DMS53 treated with DMSO at 0.1 percent for 48 hours (cell line): ENCODE measurements at regions not wholly inside any gene's neighbourhood (a gene's known extent, or its start where the extent isn't known, plus 50 kb on each side); places are given as distances from the start of the nearest gene placed in this dataset.
A peak's percentile ranks its signal among the peaks of the same experiment; 100 is the strongest.
"Not testable (repeated sequence)": the region's sequence is repeated elsewhere in the genome, so short reads cannot be mapped to it uniquely, and the experiment has no call there.

Experiments used
- DNase-seq: peaks from one replicate; lab custom pipeline; 2025; ENCODE audit not compliant: unreplicated experiment; lab: John Stamatoyannopoulos, UW

DNA sequence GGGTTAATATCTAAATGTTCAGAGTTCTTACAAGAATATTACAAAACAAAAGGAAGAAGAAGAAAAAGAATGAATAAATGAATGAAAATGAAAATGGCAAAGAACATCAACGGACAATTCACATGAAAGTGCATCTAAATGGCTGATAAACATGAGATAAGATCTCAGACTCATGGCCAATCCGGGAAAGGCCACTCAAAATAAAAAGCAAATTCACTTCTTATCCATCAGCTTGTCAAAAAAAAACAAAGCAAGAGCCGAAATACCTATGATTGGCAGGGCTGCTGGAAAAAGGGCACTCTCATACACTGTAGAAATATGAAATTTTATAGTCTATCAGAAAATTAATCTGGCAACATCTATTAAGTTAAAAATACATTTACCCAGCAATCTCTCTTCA is 103.6 kb upstream of the EDEM3 start:
- DNase-seq: no peak

DNA sequence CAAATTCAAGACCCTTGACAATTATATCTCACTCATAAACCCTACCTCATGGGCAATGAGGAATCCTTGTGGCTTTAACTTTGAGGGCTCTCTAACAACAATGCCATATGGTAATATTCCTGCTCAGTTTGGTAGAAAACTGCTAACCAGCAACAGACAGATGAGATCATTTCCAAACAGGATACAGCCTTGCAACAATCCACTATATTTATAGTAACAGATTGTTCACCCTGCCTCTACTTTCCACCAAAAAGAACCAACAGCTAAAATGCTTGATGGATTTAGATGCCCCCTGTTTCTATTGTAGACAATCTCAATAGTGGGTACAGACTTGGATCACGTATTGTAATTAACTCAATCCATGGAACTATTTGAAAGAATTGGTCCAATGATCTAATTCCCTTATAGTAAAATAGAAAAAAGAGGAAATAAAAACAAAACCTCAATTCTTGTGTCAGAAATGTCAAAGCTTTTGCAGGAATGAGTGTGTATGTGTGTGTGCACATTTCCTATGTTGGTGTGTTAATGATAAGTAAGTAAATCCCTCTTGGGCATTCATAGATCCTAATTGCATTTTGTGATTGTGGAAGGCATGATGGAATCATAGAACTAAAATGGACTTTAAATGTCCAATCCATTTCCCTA is 100.0 kb upstream of the EDEM3 start:
- peak; percentile 22 for DNase-seq

GRCh38 chr1:184854036-184854435 is 99.4 kb upstream of the EDEM3 start:
- DNase-seq: peak; percentile 30

GRCh38 chr1:184851822-184852746 is 97.4 kb upstream of the EDEM3 start:
- no peak for DNase-seq

- DNase-seq: no peak
Measured at GRCh38 chr1:184843732-184844495, 89.3 kb upstream of the EDEM3 start.

GRCh38 chr1:184840596-184840995 is 85.9 kb upstream of the EDEM3 start:
- DNase-seq: no peak

DNA sequence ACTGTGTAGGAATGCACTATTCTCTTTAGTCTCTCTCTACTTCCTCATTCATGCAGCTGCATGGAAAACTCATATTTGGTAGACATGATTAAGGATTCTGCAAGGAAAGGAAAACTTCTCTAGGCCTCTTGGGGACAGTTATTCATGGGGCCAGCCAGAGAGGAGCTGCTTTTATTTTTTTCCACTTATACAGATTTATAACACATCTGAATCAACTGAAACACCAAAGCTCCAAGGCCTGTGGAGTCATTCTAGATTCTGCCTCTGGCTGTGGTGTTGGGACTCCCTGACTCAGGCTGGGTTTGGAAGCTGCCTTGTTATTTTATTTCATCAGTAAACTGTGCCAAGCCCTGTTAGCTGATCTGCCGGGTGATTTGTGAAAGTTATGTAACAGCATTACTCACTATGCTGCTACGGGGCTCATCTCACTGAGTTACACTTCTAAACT is 83.9 kb upstream of the EDEM3 start:
- DNase-seq: no peak

- no peak for DNase-seq
Measured at GRCh38 chr1:184836934-184837895, 82.6 kb upstream of the EDEM3 start.

DNA sequence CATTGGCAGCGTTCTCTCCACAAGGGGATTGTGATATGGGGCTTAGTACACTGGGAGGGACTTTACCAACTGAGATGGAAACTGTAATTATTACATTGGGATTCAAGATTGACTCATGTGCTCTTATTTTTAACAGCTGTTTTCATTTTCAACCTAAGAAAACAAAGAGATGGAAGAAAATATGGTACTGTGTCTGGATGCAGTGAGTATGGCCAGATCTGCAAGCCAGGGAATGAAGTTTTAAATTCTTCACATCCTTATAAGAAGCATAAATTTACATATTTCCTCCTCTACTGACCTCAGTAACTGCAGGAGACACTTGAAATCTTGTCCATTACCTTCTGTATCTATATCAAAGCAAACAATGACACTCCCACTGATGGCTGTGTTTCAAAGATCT is 81.5 kb upstream of the EDEM3 start:
- DNase-seq: no peak

DNA sequence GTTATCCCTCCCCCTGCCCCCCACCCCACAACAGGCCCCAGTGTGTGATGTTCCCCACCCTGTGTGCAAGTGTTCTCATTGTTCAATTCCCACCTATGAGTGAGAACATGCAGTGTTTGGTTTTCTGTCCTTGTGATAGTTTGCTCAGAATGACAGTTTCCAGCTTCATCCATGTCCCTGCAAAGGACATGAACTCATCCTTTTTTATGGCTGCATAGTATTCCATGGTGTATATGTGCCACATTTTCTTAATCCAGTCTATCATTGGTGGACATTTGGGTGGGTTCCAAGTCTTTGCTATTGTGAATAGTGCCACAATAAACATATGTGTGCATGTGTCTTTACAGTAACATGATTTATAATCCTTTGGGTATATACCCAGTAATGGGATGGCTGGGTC is 79.3 kb upstream of the EDEM3 start:
- not testable (repeated sequence) for DNase-seq

- DNase-seq: no peak
Measured at GRCh38 chr1:184832517-184832916, 77.9 kb upstream of the EDEM3 start.

GRCh38 chr1:184829496-184829895 is 74.8 kb upstream of the EDEM3 start:
- DNase-seq: not testable (repeated sequence)

DNA sequence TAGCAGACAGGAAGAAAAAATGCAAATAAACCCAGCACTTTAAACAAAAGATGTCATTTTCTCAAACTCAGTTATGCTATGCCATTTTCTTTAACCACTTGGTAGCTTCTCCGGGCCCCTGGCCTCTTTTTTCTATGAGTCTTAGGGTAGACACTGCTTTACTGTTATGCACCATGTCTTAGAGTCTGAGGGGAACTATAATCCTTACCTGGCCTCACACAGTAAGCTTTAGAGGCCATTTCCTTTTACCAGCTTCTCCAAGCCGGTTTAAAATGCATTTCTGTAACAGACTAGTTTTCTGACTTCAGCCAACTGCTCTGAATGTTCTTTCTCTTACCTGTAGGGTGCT is 73.7 kb upstream of the EDEM3 start:
- DNase-seq: no peak

DNA sequence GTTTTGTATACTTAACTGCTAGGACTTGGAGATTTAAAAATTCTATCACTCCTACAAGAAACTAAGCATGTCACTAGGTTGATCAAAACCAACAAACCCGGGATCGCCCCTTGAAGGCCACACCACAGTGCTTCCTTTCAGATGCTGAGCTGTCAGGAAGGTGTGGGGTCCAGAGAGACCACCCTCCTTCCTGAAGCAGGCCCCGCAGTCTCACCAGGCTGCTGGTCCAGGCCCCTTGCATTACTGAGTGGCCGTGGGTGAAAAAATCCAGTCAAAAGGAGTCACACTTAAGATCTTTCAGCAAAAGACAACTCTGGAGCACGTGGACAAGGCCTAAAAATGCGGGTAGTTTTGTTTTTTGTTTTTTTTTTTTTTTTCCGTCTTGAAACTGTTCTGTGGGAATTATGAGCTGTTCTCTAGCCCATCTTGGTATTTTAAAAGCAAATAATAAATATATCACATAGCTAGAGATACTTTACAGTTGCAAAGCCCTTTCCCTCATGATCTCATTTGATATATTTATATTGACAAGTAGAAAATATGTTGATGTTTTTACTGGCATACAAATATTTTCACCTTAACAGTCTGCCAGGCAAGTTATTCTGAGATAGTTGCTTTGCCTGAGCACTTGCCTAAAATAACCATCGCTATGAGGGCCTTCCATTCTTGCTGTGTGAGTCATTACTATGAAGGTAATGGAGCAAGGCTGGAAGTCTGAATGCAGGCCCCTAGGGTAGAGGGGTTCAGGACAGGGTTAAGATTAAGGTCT is 73.1 kb upstream of the EDEM3 start:
- no peak for DNase-seq

DNA sequence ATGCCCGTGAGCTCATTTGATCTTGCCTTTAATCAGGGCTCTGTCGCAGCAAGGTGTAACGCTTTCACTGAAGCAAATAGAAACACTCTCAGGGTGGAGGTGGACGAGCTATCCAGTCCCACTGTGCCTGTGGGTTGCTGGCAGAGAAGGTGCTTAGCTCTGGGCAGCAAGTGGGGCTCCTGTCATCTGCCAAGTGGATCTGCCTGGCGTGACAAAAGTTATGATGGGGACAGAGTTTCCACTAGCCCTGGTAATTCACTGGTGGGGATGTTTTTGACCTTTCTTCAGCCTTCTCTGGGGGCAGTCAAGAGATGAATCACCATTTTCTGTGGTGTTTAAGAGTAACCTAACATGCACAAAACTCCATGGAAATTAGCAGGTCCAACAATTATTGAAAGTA is 71.3 kb upstream of the EDEM3 start:
- no peak for DNase-seq

DNA sequence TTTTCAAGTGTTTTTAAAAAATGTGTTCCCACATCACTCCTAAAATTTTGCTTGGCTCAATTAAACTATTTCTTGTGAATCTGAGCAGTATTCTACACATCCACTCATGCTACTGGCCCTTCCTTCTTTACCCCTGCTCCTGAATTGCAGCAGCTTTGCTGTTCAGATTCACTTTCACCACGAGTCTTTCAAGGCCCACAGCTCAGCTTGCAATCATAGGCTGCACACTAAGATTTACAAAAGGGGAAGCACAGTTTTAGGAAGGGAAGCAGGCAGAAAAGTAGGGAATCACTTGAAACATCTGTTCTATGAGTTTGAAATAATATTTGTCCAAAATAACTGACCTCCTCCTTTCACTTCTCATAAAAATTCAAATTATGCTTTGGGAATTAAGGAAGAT is 70.9 kb upstream of the EDEM3 start:
- DNase-seq: no peak

GRCh38 chr1:184824691-184825323 is 70.1 kb upstream of the EDEM3 start:
- no peak for DNase-seq

DNA sequence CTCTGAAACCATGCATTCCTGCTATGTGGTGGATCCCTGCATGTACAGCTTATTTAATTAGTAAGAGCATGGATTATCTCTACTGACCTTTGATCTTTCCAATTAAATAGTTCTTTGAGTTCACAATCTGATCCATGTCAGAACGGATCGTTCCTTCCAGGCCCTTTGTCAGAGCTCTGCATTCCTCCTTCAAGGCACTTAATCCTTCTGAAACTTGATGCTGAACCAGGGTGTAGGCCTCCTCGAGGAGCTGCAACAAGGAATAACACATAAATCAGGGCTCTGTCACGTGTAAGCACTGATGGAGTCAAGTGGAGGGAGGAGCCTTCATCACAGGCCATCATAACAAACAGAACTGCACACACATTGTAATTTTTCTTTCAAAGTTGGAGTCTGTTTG is 68.4 kb upstream of the EDEM3 start:
- DNase-seq: no peak

DNA sequence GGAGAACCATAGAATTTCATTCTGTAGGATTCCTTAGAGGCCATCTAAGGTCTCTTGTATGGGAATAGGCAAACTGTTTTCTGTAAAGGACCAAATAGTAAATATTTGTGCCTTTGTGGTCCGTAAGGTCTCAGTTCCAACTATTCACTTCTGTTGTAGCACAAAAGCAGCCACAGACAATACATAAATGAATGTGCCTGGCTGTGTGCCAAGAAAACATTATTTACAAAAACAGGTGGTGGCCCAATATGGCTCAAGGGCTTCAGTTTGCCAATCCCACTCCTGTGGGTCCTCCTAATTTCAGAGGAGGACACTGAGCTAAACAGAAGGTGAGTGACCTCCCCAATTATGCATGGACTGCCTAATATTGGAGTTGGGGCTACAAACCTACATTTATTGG is 67.6 kb upstream of the EDEM3 start:
- DNase-seq: no peak
